B cell (primary cell): ENCODE measurements at regions not wholly inside any gene's neighbourhood (a gene's known extent, or its start where the extent isn't known, plus 50 kb on each side); places are given as distances from the start of the nearest gene placed in this dataset.

Experiments used
- ATAC-seq: fragments of 200-7000 bp; cut with Tn5 transposase; one replicate; pipeline ENCODE4 v1.10.0; 2021; ENCODE audit warnings: low read depth, mild to moderate bottlenecking, moderate number of reproducible peaks, moderate library complexity
- CTCF ChIA-PET: fragments of 350-600 bp; sonication (Branson Sonifier 250); formaldehyde crosslinking; loops from one replicate; lab custom pipeline; 2021; ENCODE audit warnings: antibody characterized with exemption, inconsistent platforms; lab: Charles Lee
- POLR2A ChIA-PET: fragments of 350-600 bp; sonication (Branson Sonifier 250); formaldehyde crosslinking; loops from one replicate; lab custom pipeline; 2021; ENCODE audit warnings: antibody characterized with exemption; lab: Charles Lee
- DNase-seq: peaks from one replicate; pipeline ENCODE4 v3.0.0; 2013
- H2AFZ ChIP-seq: 2 replicates; pipeline ENCODE4 v1.6.1; 2012; ENCODE audit warnings: mild to moderate bottlenecking, low read depth, low read length; ENCODE audit not compliant: insufficient read depth, poor library complexity, severe bottlenecking
- H3K27ac ChIP-seq, 2 donors: 1 replicate in 1 of 2; 2 replicates in 1 of 2; pipeline ENCODE4 v1.5.1; 2012 to 2013; ENCODE audit warnings: low read length in 2 of 2, mild to moderate bottlenecking in 2 of 2, moderate library complexity in 1 of 2
- H3K27me3 ChIP-seq, 4 experiments: fragments of 200-600 bp in 1 of 4; sonication (generic) in 1 of 4; replicated peaks in 1 of 4; 1 replicate in 2 of 4; 2 replicates in 2 of 4; pipeline versions ENCODE4 v1.6.1 to v1.7.0; 2013 to 2016; ENCODE audit warnings: low read length in 3 of 4, mild to moderate bottlenecking in 2 of 4, mixed read lengths in 1 of 4, moderate library complexity in 1 of 4; ENCODE audit not compliant: insufficient read depth in 4 of 4, control insufficient read depth in 3 of 4; ENCODE audit errors: control extremely low read depth in 1 of 4
- H3K36me3 ChIP-seq, 2 experiments: replicated peaks in 1 of 2; 1 replicate in 1 of 2; 2 replicates in 1 of 2; pipeline versions ENCODE4 v1.6.1 to v1.7.1; 2013; ENCODE audit warnings: low read length in 1 of 2; ENCODE audit not compliant: insufficient read depth in 2 of 2, control insufficient read depth in 1 of 2; ENCODE audit errors: control extremely low read depth in 1 of 2, extremely low read depth in 1 of 2
- H3K4me1 ChIP-seq, 2 donors: fragments of 200-600 bp in 1 of 2; sonication (generic) in 1 of 2; 1 replicate in 1 of 2; 2 replicates in 1 of 2; pipeline versions ENCODE4 v1.5.1 to v1.6.1; 2013 to 2017; ENCODE audit warnings: low read length in 2 of 2; ENCODE audit not compliant: control insufficient read depth in 2 of 2, insufficient read depth in 2 of 2
- H3K4me2 ChIP-seq: replicated peaks from 2 replicates; pipeline ENCODE3; 2012; ENCODE audit warnings: mild to moderate bottlenecking, low read depth, low read length; ENCODE audit not compliant: poor library complexity, severe bottlenecking
- H3K4me3 ChIP-seq, 5 experiments: fragments of 200-600 bp in 1 of 5; sonication (generic) in 1 of 5; 1 replicate in 3 of 5; 2 replicates in 2 of 5; pipeline versions ENCODE4 v1.5.1 to v1.7.0; 2011 to 2016; ENCODE audit warnings: low read length in 4 of 5, mild to moderate bottlenecking in 4 of 5, low read depth in 2 of 5, control low read depth in 1 of 5, moderate library complexity in 1 of 5; ENCODE audit not compliant: insufficient read depth in 1 of 5; ENCODE audit errors: control extremely low read depth in 1 of 5, extremely low read depth in 1 of 5
- H3K79me2 ChIP-seq: fragments of 200-600 bp; sonication (generic); one replicate; pipeline ENCODE4 v1.6.0; 2016; ENCODE audit warnings: low read length; ENCODE audit not compliant: control insufficient read depth, insufficient read depth
- H3K9ac ChIP-seq: fragments of 200-600 bp; sonication (generic); 2 replicates; pipeline ENCODE4 v1.6.1; 2017; ENCODE audit warnings: mild to moderate bottlenecking, low read length, moderate library complexity
- H3K9me3 ChIP-seq, 3 donors: one replicate each; pipeline versions ENCODE4 v1.6.1 to v1.7.1; 2013; ENCODE audit warnings: low read length in 2 of 3; ENCODE audit not compliant: control insufficient read depth in 2 of 3, insufficient read depth in 1 of 3; ENCODE audit errors: control extremely low read depth in 1 of 3
- H4K20me1 ChIP-seq: 2 replicates; pipeline ENCODE4 v1.6.0; 2012; ENCODE audit warnings: mild to moderate bottlenecking, low read length; ENCODE audit not compliant: insufficient read depth, control insufficient read depth, poor library complexity, severe bottlenecking
- H3K27ac Mint-ChIP-seq: one replicate; pipeline ENCODE4 v1.8.0; 2021; ENCODE audit warnings: mixed read lengths
- H3K27me3 Mint-ChIP-seq: one replicate; pipeline ENCODE4 v1.8.0; 2021; ENCODE audit warnings: mixed read lengths
- H3K4me1 Mint-ChIP-seq: one replicate; pipeline ENCODE4 v1.8.0; 2021; ENCODE audit warnings: mixed read lengths
- H3K4me3 Mint-ChIP-seq: one replicate; pipeline ENCODE4 v1.8.0; 2021; ENCODE audit warnings: mixed read lengths
- H3K9me3 Mint-ChIP-seq: one replicate; pipeline ENCODE4 v1.8.0; 2022; ENCODE audit warnings: mixed read lengths; ENCODE audit not compliant: insufficient read depth
- EZH2 ChIP-seq: IDR thresholded peaks from 2 replicates; pipeline ENCODE4 v1.6.1; 2012; ENCODE audit warnings: borderline replicate concordance, low read depth, mild to moderate bottlenecking, moderate library complexity, low read length; ENCODE audit not compliant: insufficient read depth, poor library complexity, severe bottlenecking
- WGBS: methylation state at CpG from one replicate; pipeline ENCODE4 v1.1.5; 2013; ENCODE audit warnings: missing lambda C conversion rate; ENCODE audit not compliant: insufficient coverage; 5-methylcytosine and 5-hydroxymethylcytosine counted together
- intact Hi-C: fragments of 100-400 bp; cut with micrococcal nuclease; formaldehyde crosslinking; loops from one replicate; pipeline ENCODE4 v1.10.0; 2022
- TF ChIP-seq, protein P1 (sequence below): fragments of 200-600 bp; IDR thresholded peaks from one replicate; pipeline ENCODE4 v1.8.0; 2022; ENCODE audit warnings: antibody characterized with exemption, mild to moderate bottlenecking

- ChIA-PET POLR2A (no interaction called here), CTCF (no interaction called here)
- peaks cover 0 to 5% of the 10 kb centered on the region in 2 donors for H3K4me1 ChIP-seq
- H4K20me1 ChIP-seq = no peaks in the 10 kb centered on the region
- Mint-ChIP-seq H3K4me3 (no peak overlapping the region), H3K27ac (no peak overlapping the region), H3K9me3 (peaks cover 5% of the 10 kb centered on the region), H3K4me1 (peaks cover 5% of the 10 kb centered on the region), H3K27me3 (no peaks in the 10 kb centered on the region)
- DNase-seq = no peak
- TF ChIP-seq, protein P1, sequence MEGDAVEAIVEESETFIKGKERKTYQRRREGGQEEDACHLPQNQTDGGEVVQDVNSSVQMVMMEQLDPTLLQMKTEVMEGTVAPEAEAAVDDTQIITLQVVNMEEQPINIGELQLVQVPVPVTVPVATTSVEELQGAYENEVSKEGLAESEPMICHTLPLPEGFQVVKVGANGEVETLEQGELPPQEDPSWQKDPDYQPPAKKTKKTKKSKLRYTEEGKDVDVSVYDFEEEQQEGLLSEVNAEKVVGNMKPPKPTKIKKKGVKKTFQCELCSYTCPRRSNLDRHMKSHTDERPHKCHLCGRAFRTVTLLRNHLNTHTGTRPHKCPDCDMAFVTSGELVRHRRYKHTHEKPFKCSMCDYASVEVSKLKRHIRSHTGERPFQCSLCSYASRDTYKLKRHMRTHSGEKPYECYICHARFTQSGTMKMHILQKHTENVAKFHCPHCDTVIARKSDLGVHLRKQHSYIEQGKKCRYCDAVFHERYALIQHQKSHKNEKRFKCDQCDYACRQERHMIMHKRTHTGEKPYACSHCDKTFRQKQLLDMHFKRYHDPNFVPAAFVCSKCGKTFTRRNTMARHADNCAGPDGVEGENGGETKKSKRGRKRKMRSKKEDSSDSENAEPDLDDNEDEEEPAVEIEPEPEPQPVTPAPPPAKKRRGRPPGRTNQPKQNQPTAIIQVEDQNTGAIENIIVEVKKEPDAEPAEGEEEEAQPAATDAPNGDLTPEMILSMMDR = no peak
- no peak for TF ChIP-seq EZH2
- H3K27ac ChIP-seq = no peak overlapping the region
- H3K9me3 ChIP-seq = peaks cover 0 to 17% (median 0%) of the 10 kb centered on the region in 3 donors
- intact Hi-C loops = no loop called here
- no peaks in the 10 kb centered on the region for H3K79me2 ChIP-seq
- WGBS = no CpG with 5 or more reads among the region's 4 CpGs
- no peak overlapping the region for H3K4me2 ChIP-seq
- no peak overlapping the region for H3K9ac ChIP-seq
- ATAC-seq = no peak
- no peak overlapping the region for H3K4me3 ChIP-seq
- no peaks in the 10 kb centered on the region for H3K27me3 ChIP-seq
- H2AFZ ChIP-seq = no peak overlapping the region
- no peaks in the 10 kb centered on the region for H3K36me3 ChIP-seq
Measured at GRCh38 chr19:28424662-28425045, 788.3 kb downstream of the UQCRFS1 start.

GRCh38 chr19:28424077-28424476 is 788.9 kb downstream of the UQCRFS1 start:
- TF ChIP-seq EZH2 = no peak
- TF ChIP-seq, protein P1 = no peak
- ATAC-seq = no peak

More at GRCh38 chr19:28424077-28424476, 788.9 kb downstream of the UQCRFS1 start:
- peaks cover 0 to 2% of the 10 kb centered on the region in 2 donors for H3K4me1 ChIP-seq
- H3K27me3 Mint-ChIP-seq = no peaks in the 10 kb centered on the region
- intact Hi-C loops = no loop called here
- no peak overlapping the region for H3K4me2 ChIP-seq
- no peak overlapping the region for H3K27ac ChIP-seq
- no peak overlapping the region for H3K4me3 Mint-ChIP-seq
- H3K9ac ChIP-seq = no peak overlapping the region
- H3K27me3 ChIP-seq = no peaks in the 10 kb centered on the region
- peaks cover 0 to 20% (median 0%) of the 10 kb centered on the region in 3 donors for H3K9me3 ChIP-seq
- ChIA-PET CTCF (no interaction called here), POLR2A (no interaction called here)
- no peak for DNase-seq
- H3K79me2 ChIP-seq = no peaks in the 10 kb centered on the region
- H3K4me3 ChIP-seq = no peak overlapping the region
- H3K9me3 Mint-ChIP-seq = peaks cover 5% of the 10 kb centered on the region
- no peaks in the 10 kb centered on the region for H4K20me1 ChIP-seq
- no peaks in the 10 kb centered on the region for H3K36me3 ChIP-seq
- 92% methylated on average over 4 of the region's 5 CpGs for WGBS
- no peak overlapping the region for H3K27ac Mint-ChIP-seq
- no peak overlapping the region for H2AFZ ChIP-seq
- H3K4me1 Mint-ChIP-seq = peaks cover 2% of the 10 kb centered on the region
